ENCODE measurements at regions not wholly inside any gene's neighbourhood (a gene's known extent, or its start where the extent isn't known, plus 50 kb on each side); places are given as distances from the start of the nearest gene placed in this dataset.

DNA sequence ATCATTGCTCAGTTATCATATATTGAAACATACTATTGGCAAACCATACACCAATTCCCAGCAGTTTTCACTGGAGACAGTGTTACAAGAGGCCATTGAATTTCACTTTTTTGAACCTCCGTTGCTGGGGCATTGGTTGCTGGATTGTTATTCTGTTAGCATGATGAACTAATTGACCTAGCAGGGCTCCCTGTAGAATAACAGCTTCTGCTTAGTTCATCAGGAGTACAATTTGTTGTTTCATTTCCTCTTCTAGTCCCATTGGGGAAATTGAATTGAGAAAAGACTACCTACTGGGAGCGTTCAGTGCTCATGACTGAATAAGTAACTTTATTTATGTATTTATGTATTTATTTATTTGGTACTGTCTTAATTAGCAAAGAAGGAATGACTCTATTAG is 151.6 kb downstream of the SLIT2 start:
- H3K4me1 ChIP-seq: no peaks in the 10 kb centered on the region
- ATAC-seq (no peak), DNase-seq (no peak)
- TF ChIP-seq POLR2A (IDR thresholded peaks at IDR 0.05): no peak
- TF ChIP-seq, protein P1, sequence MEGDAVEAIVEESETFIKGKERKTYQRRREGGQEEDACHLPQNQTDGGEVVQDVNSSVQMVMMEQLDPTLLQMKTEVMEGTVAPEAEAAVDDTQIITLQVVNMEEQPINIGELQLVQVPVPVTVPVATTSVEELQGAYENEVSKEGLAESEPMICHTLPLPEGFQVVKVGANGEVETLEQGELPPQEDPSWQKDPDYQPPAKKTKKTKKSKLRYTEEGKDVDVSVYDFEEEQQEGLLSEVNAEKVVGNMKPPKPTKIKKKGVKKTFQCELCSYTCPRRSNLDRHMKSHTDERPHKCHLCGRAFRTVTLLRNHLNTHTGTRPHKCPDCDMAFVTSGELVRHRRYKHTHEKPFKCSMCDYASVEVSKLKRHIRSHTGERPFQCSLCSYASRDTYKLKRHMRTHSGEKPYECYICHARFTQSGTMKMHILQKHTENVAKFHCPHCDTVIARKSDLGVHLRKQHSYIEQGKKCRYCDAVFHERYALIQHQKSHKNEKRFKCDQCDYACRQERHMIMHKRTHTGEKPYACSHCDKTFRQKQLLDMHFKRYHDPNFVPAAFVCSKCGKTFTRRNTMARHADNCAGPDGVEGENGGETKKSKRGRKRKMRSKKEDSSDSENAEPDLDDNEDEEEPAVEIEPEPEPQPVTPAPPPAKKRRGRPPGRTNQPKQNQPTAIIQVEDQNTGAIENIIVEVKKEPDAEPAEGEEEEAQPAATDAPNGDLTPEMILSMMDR (IDR thresholded peaks at IDR 0.05): no peak
- H3K4me3 ChIP-seq: no peak overlapping the region
- WGBS, 2 donors: 49 to 76% methylated on average over 2 of the region's 2 CpGs
- H3K27me3 ChIP-seq: no peaks in the 10 kb centered on the region
- no peaks in the 10 kb centered on the region for H3K36me3 ChIP-seq (replicated peaks in 1 of 2; ENCODE audit: insufficient read depth in 1 of 2, low read depth in 2 of 2)
- no peaks in the 10 kb centered on the region for H3K9me3 ChIP-seq
- intact Hi-C loops (cut with DNase I): no loop called here
- no peak overlapping the region for H3K27ac ChIP-seq

DNA sequence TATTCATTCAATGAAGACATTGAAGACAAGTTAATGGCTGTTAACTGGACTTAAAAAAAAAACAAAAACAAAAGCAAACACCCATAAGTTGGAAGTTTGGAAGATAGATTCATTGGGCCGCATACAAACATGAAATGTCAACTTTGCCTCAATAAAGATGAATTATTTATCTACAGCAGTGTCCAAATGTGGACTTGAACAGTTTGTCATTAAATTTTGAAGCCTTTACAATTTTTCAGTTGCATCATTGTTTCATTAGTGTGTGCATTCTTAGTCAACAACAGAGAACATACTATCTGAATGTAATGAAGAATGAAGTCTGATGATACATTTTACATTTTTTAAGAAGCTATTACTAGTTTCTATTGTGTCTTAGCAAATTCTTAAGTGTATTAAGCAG is 152.1 kb downstream of the SLIT2 start:
- DNase-seq (no peak), ATAC-seq (no peak)
- 77 to 86% methylated on average over 1 of the region's 1 CpG for WGBS, 2 donors
- Histone ChIP-seq H3K27ac (no peak overlapping the region), H3K36me3 (replicated peaks in 1 of 2; ENCODE audit: insufficient read depth in 1 of 2, low read depth in 2 of 2) (no peaks in the 10 kb centered on the region), H3K4me3 (no peak overlapping the region), H3K9me3 (no peaks in the 10 kb centered on the region), H3K27me3 (no peaks in the 10 kb centered on the region), H3K4me1 (no peaks in the 10 kb centered on the region)
- TF ChIP-seq, protein P1 (IDR thresholded peaks at IDR 0.05): no peak
- no peak for TF ChIP-seq POLR2A (IDR thresholded peaks at IDR 0.05)
- intact Hi-C loops (cut with DNase I): no loop called here

DNA sequence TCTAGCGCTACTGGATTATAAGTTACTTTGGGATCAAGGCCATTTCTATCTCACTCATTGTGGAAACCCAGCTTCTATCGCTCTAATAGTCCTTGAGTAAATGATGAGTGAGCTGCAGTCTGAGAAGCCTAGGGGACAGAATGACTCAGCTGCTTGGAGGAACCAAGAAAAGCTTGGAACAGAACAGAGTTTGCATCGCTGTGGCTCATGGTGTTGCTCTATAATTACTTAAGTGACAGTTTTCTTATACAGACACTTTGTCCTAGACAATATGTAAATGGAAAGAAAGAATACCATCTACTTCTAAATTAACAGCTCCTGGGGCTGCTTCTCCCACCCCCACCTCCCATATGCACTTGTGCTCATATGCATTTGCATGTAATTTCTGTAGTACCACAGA is 156.9 kb downstream of the SLIT2 start:
- intact Hi-C loops (cut with DNase I): no loop called here
- no peak for ATAC-seq
- Histone ChIP-seq H3K27me3 (no peaks in the 10 kb centered on the region), H3K36me3 (replicated peaks in 1 of 2; ENCODE audit: insufficient read depth in 1 of 2, low read depth in 2 of 2) (no peaks in the 10 kb centered on the region), H3K4me3 (no peak overlapping the region), H3K27ac (no peak overlapping the region), H3K9me3 (no peaks in the 10 kb centered on the region), H3K4me1 (no peaks in the 10 kb centered on the region)
- TF ChIP-seq, protein P1 (IDR thresholded peaks at IDR 0.05): no peak
- no peak for TF ChIP-seq POLR2A (IDR thresholded peaks at IDR 0.05)
- DNase-seq: no peak
- WGBS, 2 donors: 25 to 51% methylated on average over 3 of the region's 3 CpGs

DNA sequence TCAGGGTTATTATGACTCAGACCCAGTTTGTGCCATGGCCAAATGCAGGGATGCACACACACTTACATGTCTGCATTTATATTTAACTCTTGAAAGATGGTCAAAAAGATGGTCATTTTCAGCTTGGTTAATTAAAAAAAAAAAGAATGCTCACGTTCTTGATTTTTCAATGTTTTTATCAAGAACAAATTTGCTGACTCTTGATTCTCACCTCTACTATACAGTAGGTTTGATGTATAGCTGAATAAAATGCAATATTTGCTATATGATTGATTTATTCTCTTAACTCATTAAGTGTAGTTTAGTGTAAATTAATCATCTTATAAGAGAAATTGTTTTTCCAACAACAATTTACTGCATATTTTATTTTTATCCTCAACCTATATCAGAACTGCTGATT is 160.4 kb downstream of the SLIT2 start:
- intact Hi-C loops (cut with DNase I): no loop called here
- no peak for TF ChIP-seq POLR2A (IDR thresholded peaks at IDR 0.05)
- TF ChIP-seq, protein P1 (IDR thresholded peaks at IDR 0.05): no peak

DNA sequence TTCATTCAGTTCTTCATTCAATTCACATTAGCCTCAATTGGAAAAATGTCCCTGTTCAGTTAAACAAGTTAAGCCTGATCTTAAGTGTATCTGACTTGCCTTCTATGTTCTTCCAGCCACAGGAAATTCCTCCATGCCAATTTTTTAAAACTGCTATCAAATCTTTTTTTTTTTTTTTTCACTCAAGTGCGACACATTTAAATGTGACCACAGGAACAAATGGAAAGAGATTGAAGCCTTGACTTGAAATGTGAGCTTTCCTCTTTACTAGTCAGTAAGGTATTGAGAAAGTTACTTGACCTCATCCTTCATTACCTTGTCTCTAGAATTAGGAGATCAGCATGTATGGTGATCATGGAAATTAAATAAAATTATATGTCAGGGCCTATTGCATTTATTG is 165.1 kb downstream of the SLIT2 start:
- no peak for DNase-seq
- intact Hi-C loops (cut with DNase I): no loop called here
- no peak for ATAC-seq
- Histone ChIP-seq H3K27ac (no peak overlapping the region), H3K27me3 (no peaks in the 10 kb centered on the region), H3K9me3 (no peaks in the 10 kb centered on the region), H3K4me3 (no peak overlapping the region), H3K36me3 (replicated peaks in 1 of 2; ENCODE audit: insufficient read depth in 1 of 2, low read depth in 2 of 2) (no peaks in the 10 kb centered on the region), H3K4me1 (peaks cover 3% of the 10 kb centered on the region)
- 85 to 88% methylated on average over 1 of the region's 1 CpG for WGBS, 2 donors
- no peak for TF ChIP-seq POLR2A (IDR thresholded peaks at IDR 0.05)
- TF ChIP-seq, protein P1 (IDR thresholded peaks at IDR 0.05): no peak

More for the DNA sequence above, 160.4 kb downstream of the SLIT2 start:
- no peak overlapping the region for H3K4me3 ChIP-seq
- H3K9me3 ChIP-seq: no peaks in the 10 kb centered on the region
- no peaks in the 10 kb centered on the region for H3K27me3 ChIP-seq
- no peak overlapping the region for H3K27ac ChIP-seq
- ATAC-seq: no peak
- WGBS, 2 donors: 49 to 57% methylated on average over 1 of the region's 1 CpG
- no peaks in the 10 kb centered on the region for H3K36me3 ChIP-seq (replicated peaks in 1 of 2; ENCODE audit: insufficient read depth in 1 of 2, low read depth in 2 of 2)
- H3K4me1 ChIP-seq: no peaks in the 10 kb centered on the region
- no peak for DNase-seq
